ENCODE measurements at regions not wholly inside any gene's neighbourhood (a gene's known extent, or its start where the extent isn't known, plus 50 kb on each side); places are given as distances from the start of the nearest gene placed in this dataset.

DNA sequence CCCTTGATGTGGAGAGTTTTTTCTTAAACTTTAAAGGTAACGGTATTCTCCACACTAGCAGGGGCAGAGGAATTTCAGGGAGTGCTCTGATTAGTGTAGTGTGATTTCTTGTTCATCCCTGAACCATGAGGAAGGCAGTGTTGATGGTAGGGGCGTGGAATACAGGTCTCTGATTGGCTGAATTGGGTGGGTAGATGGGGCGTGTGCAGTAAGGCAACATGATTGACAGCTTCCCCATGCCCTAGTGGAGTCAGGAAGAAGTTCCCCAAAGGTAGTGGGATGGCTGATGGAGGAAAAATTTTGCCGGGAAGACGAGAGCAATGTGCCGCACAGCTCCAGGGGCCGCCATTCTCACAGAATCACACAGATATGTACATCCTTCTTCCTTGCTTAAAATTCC, 97.4 kb upstream of the SALL4 start:
- TF ChIP-seq, protein P1, sequence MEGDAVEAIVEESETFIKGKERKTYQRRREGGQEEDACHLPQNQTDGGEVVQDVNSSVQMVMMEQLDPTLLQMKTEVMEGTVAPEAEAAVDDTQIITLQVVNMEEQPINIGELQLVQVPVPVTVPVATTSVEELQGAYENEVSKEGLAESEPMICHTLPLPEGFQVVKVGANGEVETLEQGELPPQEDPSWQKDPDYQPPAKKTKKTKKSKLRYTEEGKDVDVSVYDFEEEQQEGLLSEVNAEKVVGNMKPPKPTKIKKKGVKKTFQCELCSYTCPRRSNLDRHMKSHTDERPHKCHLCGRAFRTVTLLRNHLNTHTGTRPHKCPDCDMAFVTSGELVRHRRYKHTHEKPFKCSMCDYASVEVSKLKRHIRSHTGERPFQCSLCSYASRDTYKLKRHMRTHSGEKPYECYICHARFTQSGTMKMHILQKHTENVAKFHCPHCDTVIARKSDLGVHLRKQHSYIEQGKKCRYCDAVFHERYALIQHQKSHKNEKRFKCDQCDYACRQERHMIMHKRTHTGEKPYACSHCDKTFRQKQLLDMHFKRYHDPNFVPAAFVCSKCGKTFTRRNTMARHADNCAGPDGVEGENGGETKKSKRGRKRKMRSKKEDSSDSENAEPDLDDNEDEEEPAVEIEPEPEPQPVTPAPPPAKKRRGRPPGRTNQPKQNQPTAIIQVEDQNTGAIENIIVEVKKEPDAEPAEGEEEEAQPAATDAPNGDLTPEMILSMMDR (conservative IDR thresholded peaks at IDR 0.05; ENCODE audit: low read depth, low read length): no peak
- H3K4me3 ChIP-seq (ENCODE audit: low read depth, low read length): no peak overlapping the region
- no peak for DNase-seq (ENCODE audit: low read depth)

DNA sequence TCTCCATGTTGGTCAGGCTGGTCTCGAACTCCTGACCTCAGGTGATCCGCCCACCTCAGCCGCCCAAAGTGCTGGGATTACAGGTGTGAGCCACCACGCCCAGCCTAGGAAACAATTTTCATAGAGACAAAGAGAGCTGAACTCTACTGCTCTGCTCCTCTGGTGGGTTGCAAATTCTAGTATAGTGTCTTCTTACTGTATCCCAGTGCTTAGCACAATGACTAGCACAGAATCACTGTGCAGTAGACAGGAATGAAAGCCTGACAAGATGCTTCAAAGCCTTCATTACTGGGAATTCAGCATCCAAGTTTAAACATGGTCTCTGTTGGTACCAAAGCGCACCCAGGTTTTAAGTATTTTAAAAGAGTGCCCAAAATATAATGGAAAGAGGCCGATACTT, 96.5 kb upstream of the SALL4 start:
- TF ChIP-seq, protein P1 (conservative IDR thresholded peaks at IDR 0.05; ENCODE audit: low read depth, low read length): no peak
- H3K4me3 ChIP-seq (ENCODE audit: low read depth, low read length): no peak overlapping the region
- no peak for DNase-seq (ENCODE audit: low read depth)

DNA sequence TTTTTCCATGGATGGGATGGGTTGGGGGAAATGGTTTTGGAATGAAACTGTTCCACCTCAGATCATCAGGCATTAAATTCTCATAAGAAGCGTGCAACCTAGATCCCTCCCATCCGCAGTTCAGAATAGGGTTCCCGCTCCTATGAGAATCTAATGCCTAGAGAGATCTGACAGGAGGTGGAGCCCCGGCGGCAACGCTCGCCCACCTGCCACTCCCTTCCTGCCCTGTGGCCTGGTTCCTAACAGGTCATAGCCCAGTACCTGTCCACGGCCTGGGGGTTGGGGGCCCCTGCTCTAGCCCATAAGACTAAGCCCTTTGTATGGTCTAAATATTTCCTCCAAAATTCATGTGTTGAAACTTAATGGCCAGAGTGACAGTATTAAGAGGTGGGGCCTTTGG, 92.3 kb upstream of the SALL4 start:
- no peak for DNase-seq (ENCODE audit: low read depth)
- TF ChIP-seq, protein P1 (conservative IDR thresholded peaks at IDR 0.05; ENCODE audit: low read depth, low read length): no peak
- no peak overlapping the region for H3K4me3 ChIP-seq (ENCODE audit: low read depth, low read length)

DNA sequence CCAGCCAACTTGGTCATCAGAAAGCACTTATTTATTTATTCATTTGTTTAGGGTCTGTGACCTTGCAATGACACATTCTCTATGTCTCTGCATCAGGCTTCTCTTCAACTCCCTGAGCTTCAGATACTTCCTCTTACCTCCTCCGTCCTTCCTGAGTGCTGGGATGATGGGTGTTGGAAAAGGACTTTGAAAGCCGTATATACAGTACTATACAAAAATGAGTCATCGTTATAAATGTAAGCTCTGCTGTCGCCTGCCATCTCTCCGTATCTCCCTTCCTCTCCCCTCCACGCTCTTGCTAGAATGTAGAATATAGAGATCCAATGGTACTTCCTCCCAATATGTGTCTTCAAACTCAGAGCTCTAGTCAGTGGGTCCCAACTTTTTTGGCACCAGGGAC, 91.9 kb upstream of the SALL4 start:
- no peak overlapping the region for H3K4me3 ChIP-seq (ENCODE audit: low read depth, low read length)
- DNase-seq (ENCODE audit: low read depth): no peak
- TF ChIP-seq, protein P1 (conservative IDR thresholded peaks at IDR 0.05; ENCODE audit: low read depth, low read length): no peak

DNA sequence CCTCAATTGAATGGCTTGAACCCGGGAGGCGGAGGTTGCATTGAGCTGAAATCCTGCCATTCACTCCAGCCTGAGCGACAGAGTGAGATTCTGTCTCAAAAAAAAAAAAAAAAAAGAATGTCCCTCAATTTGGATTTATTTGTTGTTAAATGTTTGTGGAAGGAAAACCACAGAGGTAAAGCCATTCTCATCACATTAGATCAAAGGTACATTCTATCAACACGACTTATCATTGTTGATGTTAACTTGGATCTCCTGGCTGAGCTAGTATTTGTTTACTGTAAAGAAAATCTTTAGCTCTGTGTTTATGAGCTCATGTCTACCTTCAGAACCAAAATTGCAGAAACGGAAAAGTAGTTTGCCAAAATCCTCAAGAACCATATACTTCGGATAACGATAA, 91.4 kb upstream of the SALL4 start:
- TF ChIP-seq, protein P1 (conservative IDR thresholded peaks at IDR 0.05; ENCODE audit: low read depth, low read length): no peak
- DNase-seq (ENCODE audit: low read depth): no peak
- no peak overlapping the region for H3K4me3 ChIP-seq (ENCODE audit: low read depth, low read length)

DNA sequence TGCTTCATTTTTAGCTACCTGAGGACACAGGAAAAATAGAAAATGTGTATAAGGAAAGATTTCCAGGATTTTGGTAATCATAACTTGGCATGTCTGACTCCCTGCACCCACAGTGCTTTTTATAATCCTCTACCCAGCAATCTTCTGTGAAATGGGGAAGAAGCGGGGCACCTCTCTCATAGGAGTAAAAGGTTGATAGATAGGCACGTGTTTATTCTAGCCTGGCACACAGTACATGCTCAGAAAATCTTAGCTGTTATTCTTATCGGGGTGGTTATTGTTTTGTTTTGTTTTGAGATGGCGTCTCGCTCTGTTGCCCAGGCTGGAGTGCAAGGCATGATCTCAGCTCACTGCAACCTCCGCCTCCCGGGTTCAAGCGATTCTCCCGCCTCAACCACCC, 87.7 kb upstream of the SALL4 start:
- H3K4me3 ChIP-seq (ENCODE audit: low read depth, low read length): no peak overlapping the region
- DNase-seq (ENCODE audit: low read depth): no peak
- TF ChIP-seq, protein P1 (conservative IDR thresholded peaks at IDR 0.05; ENCODE audit: low read depth, low read length): no peak

DNA sequence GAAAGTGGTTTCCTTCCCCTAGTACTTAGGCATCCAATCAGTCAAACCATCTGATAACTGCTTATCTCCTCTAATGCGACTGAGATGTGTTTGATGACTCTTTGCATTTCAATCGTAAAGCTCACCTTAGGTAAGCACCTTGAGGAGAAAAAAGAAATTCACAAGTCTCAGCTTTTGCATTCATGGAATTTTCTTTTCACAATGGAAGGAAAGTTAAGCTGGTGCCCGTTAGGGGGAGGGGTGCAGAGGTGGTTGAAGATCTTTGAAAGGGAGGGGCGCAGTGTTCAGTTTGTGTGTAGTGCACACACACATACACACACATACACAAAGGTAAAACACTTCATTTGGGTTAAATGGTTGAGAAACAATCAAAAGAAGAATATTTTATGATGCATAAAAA, 87.1 kb upstream of the SALL4 start:
- no peak overlapping the region for H3K4me3 ChIP-seq (ENCODE audit: low read depth, low read length)
- no peak for DNase-seq (ENCODE audit: low read depth)
- TF ChIP-seq, protein P1 (conservative IDR thresholded peaks at IDR 0.05; ENCODE audit: low read depth, low read length): no peak
